Heart left ventricle (tissue), 13 donors: ENCODE measurements at regions not wholly inside any gene's neighbourhood (a gene's known extent, or its start where the extent isn't known, plus 50 kb on each side); places are given as distances from the start of the nearest gene placed in this dataset.

Source experiments
- POLR2A ChIP-seq, 2 donors: fragments of 450-650 bp; IDR thresholded peaks; one replicate each; pipeline ENCODE4 v1.6.1; 2017; ENCODE audit warnings: antibody characterized with exemption in 2 of 2, mild to moderate bottlenecking in 2 of 2, moderate library complexity in 2 of 2
- TF ChIP-seq, protein P1 (sequence below), 12 donors: fragments of 200-600 bp; sonication (generic) in 4 of 12; IDR thresholded peaks; one replicate each; pipeline versions ENCODE4 v1.5.0 to v1.8.0; 2018 to 2022; ENCODE audit warnings: antibody characterized with exemption in 12 of 12, mild to moderate bottlenecking in 5 of 12
- donor health status: ischemic (EF 13 %, LVEDD 7.1; RV severe dilation, severe dysfunction).
- donor health status: DM: no; HTN: yes; CAD: no.
- donor health status: DM: no; HTN: no; CAD: no.
- donor health status: ischemic (EF 25% LVEDD 6.9; RV normal size, moderate dysfunction).
- donor health status: ischemic (EF 25% LVEDD 5.7; RV mildly dilated, moderate dysfunction).
- donor health status: ischemic (EF 35%, LVEDD 5.7; RV mildly dilated, moderate dysfunction).
- donor health status: nonischemic (EF 11% LVEDD 7.7; RV severe dilation, severe dysfunction).
- donor health status: DM: yes; HTN: yes; CAD: no.
- donor health status: PGD.
- donor health status: ischemic (EF 29% LVEDD 5.4; RV normal size, mild dysfunction).
- donor health status: nonischemic (EF 23%, LVEDD 6.1; RV moderate dilation, normal function).

- TF ChIP-seq, protein P1, sequence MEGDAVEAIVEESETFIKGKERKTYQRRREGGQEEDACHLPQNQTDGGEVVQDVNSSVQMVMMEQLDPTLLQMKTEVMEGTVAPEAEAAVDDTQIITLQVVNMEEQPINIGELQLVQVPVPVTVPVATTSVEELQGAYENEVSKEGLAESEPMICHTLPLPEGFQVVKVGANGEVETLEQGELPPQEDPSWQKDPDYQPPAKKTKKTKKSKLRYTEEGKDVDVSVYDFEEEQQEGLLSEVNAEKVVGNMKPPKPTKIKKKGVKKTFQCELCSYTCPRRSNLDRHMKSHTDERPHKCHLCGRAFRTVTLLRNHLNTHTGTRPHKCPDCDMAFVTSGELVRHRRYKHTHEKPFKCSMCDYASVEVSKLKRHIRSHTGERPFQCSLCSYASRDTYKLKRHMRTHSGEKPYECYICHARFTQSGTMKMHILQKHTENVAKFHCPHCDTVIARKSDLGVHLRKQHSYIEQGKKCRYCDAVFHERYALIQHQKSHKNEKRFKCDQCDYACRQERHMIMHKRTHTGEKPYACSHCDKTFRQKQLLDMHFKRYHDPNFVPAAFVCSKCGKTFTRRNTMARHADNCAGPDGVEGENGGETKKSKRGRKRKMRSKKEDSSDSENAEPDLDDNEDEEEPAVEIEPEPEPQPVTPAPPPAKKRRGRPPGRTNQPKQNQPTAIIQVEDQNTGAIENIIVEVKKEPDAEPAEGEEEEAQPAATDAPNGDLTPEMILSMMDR (IDR thresholded peaks at IDR 0.05) = no peak
- TF ChIP-seq POLR2A (IDR thresholded peaks at IDR 0.05) = no peak
Observed at GRCh38 chr10:42940487-42941294, 136.2 kb upstream of the RET start.
